SIG-M5 (cell line): ENCODE measurements at regions not wholly inside any gene's neighbourhood (a gene's known extent, or its start where the extent isn't known, plus 50 kb on each side); places are given as distances from the start of the nearest gene placed in this dataset.
"Not testable (repeated sequence)": the region's sequence is repeated elsewhere in the genome, so short reads cannot be mapped to it uniquely, and the experiment has no call there.

Source experiments
- DNase-seq: peaks from one replicate; lab custom pipeline; 2025; lab: John Stamatoyannopoulos, UW

- no peak for DNase-seq
Observed at GRCh38 chr2:146468578-146468977, 1376.3 kb upstream of the ACVR2A start.

GRCh38 chr2:146467425-146467824 is 1377.4 kb upstream of the ACVR2A start:
- no peak for DNase-seq

GRCh38 chr2:146465460-146465859 is 1379.4 kb upstream of the ACVR2A start:
- no peak for DNase-seq

GRCh38 chr2:146461068-146461467 is 1383.8 kb upstream of the ACVR2A start:
- no peak for DNase-seq

DNA sequence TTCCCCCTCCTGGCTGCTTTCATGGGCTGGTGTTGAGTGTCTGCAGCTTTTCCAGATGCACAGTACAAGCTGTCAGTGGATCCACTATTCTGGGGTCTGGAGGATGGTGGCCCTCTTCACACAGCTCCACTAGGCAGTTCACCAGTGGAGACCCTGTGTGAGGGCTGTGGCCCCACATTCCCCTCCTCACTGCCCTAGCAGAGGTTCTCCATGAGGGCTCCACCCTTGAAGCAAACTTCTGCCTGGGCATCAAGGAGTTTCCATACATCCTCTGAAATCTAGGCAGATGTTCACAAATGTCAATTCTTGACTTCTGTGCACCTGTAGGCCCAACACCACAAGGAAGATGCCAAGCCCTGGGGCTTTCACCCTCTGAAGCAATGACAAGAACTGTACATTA is 1386.2 kb upstream of the ACVR2A start:
- no peak for DNase-seq

GRCh38 chr2:146457221-146457620 is 1387.6 kb upstream of the ACVR2A start:
- DNase-seq: no peak

DNA sequence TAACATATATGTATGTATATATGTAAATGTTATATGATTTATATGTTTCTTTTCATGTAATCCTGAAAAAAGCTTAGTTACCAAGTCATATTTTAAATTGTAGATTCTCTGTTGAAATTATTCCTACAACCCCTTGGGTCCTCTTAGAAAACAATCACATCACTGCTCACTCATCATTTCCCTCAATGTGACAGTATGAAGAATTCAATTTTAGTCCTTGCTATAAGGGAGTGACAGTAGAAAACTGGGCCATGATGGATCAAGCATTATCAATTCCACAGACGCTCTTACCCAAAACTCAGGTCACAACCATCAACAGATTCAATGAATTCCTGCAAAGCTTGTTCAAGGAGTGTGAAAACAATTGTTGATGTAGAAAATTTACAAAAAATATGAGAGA is 1389.5 kb upstream of the ACVR2A start:
- DNase-seq: no peak

DNA sequence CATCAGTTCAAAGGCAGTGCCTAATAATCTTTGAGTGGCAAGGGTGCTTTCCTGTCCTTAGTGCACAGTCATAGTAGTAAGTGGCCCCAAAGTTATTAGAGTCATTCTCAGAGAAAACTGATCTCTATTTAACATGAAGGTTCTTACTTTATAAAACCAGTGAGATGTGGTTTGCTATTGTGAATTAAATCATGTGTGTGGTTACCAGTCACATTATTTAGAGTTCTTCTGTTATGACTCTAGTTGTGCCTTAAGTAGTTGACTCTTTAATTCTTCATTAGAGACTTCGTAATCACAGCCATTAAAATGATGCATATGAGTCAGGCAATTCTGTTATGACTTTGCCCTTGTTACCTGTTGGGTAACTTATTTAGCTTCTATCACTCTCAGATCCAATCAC is 1392.9 kb upstream of the ACVR2A start:
- DNase-seq: no peak

- no peak for DNase-seq
Observed at GRCh38 chr2:146450131-146450530, 1394.7 kb upstream of the ACVR2A start.

- no peak for DNase-seq
Observed at GRCh38 chr2:146444987-146445386, 1399.8 kb upstream of the ACVR2A start.

GRCh38 chr2:146444085-146444484 is 1400.7 kb upstream of the ACVR2A start:
- DNase-seq: no peak

DNA sequence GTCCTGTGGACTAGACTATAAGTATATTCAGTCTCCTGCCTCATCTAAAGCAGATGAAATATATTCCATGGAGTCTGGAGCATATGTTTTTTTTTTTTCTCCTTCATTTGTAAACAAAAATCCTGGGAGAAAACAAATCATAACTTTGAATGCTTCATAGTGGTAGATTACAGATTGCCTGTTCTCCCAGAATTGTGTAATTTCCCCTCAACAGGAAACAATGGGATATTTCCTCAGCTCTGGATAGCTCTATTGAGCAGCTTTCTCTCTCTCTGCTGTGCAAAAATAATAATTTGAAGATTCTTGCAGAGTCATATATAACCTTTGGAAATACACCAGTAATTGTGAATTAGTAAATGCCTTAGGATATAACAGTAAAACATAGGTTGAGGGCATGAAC is 1406.6 kb upstream of the ACVR2A start:
- no peak for DNase-seq

DNA sequence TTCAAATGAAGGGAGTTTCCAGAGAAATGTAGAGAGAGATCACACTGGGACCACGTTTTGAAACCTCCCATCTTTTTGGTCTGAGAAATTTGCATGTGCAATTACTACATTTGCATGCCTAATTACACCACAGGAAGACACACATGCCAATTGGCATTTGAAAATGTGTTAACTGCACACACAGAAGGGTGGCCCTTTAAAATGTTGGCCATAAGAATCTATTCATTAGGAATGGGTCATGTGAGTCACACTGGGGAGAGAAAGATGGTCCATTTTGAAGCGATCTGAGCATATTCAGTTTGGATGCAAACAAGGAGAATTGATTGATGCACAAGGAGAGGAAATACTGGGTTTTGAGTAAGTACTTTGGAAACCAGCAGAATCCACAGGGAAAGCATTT is 1407.1 kb upstream of the ACVR2A start:
- DNase-seq: no peak

DNA sequence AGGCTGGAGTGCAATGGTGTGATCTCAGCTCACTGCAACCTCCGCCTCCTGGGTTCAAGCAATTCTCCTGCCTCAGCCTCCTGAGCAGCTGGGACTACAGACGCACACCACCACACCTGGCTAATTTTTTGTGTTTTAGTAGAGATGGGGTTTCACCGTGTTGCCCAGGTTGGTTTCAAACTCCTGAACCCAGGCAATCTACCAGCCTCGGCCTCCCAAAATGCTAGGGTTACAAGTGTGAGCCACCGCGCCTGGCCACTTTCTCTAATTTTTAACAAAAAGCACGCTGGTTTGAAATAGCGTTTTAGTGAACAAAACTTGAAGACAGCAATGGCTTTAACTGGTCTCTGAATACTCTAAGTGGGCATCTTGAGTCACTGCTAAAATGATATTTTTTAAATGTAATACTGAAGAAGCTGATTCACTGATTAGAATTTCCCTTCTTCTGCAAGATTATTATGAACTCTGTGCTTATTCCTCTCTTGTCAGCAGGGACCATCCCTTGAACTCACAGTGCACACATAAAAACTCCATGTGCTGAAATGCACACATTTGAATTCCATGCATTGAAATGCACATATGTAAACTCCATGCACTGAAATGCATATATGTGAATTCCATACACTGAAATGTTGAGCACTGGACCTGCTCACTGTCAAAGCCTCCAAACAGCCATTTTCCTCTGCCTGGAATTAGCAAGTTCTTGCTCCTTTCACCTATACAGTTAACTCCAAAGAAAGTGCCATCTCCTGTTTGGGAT is 1411.5 kb upstream of the ACVR2A start:
- no peak for DNase-seq

DNA sequence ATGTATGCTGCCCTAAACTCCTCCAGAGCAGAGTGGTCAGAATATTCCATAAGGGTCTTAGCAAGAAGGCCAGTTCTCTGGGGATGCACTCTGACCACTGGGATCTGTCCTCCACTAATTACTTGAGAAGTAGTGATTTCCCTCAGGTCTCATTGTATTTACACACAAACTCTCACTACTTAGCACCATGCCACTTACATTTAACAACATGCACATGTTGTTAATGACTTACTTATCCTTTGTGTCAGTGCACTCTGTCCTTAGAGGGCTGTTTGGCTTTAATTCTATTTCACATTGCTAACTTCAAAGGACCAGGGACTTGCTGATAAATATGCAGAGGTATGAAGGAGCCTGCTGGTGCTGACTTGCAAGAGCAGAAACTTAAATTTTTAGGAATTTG is 1415.5 kb upstream of the ACVR2A start:
- no peak for DNase-seq

DNA sequence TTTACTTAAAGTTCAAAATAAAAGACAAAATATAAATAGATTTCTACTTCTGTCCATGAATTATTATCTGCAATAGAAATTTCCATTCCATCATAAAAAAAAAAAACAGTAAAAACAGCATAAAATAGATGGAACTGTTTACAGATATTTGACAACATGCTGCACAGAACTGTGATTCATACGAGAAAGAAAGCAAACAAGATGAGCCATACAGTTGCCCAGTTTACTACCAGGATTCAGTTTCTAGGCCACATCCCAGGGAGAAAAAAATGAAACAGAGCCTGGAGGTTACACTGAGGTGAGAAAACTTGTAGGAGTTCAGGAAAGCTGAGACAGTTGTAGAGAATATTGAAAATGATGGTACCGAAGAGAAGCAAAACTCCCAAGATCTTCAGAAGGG is 1426.9 kb upstream of the ACVR2A start:
- DNase-seq: no peak

- DNase-seq: no peak
Observed at GRCh38 chr2:146415291-146415690, 1429.5 kb upstream of the ACVR2A start.

DNA sequence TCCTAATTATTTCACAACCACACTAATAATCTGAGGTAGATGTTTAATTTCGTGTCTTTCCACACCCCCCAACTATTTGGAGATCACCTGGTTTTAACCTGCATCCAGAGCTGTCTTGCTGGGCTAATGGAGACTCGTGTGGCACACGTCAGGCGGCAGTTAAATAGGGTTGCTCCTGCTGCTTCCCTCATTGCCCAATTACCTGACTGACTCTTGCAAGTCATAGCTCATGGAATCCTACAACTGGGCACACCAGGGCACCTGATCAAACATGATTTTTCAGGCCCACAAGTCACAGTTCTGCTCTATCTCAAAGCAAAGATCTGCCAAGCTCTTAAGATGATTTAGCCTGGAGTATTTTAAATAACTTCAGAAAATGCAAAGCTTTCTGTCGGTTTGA is 1430.4 kb upstream of the ACVR2A start:
- no peak for DNase-seq

DNA sequence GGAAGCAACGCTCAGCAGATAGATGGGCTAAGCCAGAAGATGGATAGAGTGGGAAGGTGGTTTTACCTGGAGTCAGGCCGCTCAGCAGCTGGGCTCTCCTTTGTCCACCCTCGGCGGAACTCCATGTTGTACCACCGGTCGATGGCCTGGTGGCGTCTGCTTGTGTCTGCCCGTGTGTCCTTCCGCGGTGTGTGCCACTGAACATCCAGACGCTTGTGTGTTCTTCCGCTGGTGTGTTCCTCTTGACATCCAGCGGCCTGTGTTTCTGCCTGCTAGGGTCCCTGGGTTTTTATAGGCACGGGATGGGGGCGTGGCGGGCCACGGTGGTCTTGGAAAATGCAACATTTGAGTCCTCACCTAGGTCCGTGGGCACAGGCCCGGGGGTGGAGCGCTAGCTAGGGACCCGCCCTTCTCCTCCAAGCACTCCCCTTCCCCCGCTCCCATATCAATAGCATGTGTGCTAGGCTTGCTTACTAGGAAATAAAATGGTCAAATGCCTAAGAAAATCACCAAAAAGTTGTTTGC is 1431.7 kb upstream of the ACVR2A start:
- no peak for DNase-seq

DNA sequence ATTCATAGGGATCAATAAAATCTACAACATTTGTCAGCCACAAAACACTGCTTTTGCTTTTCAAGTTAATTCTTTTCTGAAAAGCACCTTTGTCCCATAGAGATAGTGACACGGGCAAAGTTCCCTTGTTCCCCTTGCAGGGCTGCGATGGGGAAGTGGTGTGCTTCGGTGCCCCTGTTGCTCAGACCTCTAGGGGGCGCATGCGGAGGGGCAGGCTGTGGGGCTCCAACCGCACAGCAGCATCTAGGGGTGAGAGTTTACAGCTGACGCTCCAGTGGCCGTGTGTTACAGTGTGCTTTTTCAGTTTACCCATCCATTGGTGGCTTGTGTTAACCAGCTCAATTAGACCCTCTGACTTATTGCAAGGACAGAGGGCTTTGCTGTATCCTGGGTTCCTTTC is 1432.2 kb upstream of the ACVR2A start:
- DNase-seq: no peak

DNA sequence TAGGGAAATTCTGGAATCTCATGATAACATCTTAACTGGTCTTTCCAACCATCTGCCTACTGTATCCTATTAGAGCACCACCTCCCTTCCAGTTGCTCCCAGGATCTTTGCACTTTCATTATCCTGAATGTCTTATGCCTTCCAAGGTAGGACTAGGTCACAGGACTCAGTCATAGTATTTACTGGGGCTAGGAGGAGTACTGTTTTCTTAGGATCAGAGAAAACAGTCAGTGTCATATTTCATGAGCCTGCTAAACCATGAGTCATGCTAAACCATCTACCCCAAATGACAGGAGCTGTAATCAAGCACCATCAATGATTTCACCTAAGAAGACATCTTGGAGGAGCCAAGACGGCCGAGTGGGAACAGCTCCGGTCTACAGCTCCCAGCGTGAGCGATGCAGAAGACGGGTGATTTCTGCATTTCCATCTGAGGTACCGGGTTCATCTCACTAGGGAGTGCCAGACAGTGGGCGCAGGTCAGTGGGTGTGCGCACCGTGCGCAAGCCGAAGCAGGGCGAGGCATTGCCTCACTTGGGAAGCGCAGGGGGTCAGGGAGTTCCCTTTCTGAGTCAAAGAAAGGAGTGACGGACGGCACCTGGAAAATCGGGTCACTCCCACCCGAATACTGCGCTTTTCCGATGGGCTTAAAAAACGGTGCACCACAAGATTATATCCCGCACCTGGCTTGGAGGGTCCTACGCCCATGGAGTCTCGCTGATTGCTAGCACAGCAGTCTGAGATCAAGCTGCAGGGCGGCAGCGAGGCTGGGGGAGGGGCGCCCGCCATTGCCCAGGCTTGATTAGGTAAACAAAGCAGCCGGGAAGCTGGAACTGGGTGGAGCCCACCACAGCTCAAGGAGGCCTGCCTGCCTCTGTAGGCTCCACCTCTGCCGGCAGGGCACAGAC is 1439.2 kb upstream of the ACVR2A start:
- DNase-seq: not testable (repeated sequence)

GRCh38 chr2:146403546-146404160 is 1441.2 kb upstream of the ACVR2A start:
- DNase-seq: not testable (repeated sequence)

- no peak for DNase-seq
Observed at GRCh38 chr2:146392631-146393030, 1452.2 kb upstream of the ACVR2A start.
